K562 (cell line): ENCODE measurements at regions not wholly inside any gene's neighbourhood (a gene's known extent, or its start where the extent isn't known, plus 50 kb on each side); places are given as distances from the start of the nearest gene placed in this dataset.

Experiments
- BRCA1 ChIP-seq, 2 experiments: fragments of 450-650 bp in 1 of 2; sonication (generic) in 1 of 2; formaldehyde crosslinking in 1 of 2; IDR thresholded peaks; 2 replicates each; pipeline versions ENCODE4 v1.5.0 to v1.6.1; 2017 to 2020; ENCODE audit warnings: mild to moderate bottlenecking in 1 of 2, missing genetic modification reagents in 1 of 2
- CREM ChIP-seq: IDR thresholded peaks from 2 replicates; pipeline ENCODE4 v1.6.1; 2014; ENCODE audit warnings: antibody characterized with exemption, low read depth
- FOXK1 ChIP-seq: sonication (generic); formaldehyde crosslinking; IDR thresholded peaks from 2 replicates; pipeline ENCODE4 v1.8.0; 2022; ENCODE audit warnings: missing genetic modification reagents, mild to moderate bottlenecking, borderline replicate concordance
- MYBL2 ChIP-seq, 2 experiments: fragments of 450-650 bp in 1 of 2; sonication (generic) in 1 of 2; formaldehyde crosslinking in 1 of 2; IDR thresholded peaks; 2 replicates each; pipeline versions ENCODE4 v1.6.1 to v1.8.1; 2017 to 2022; ENCODE audit warnings: borderline replicate concordance in 1 of 2, inconsistent platforms in 1 of 2, low read depth in 1 of 2, mild to moderate bottlenecking in 1 of 2, missing genetic modification reagents in 1 of 2, moderate library complexity in 1 of 2
- NFRKB ChIP-seq: fragments of 450-650 bp; IDR thresholded peaks from 2 replicates; pipeline ENCODE4 v1.6.1; 2016; ENCODE audit warnings: low read depth
- NR2C2 ChIP-seq, 2 experiments: fragments of 200-800 bp in 1 of 2; sonication (Bioruptor generic) in 1 of 2; sonication (generic) in 1 of 2; formaldehyde crosslinking in 1 of 2; IDR thresholded peaks; 2 replicates each; pipeline versions ENCODE4 v1.6.1 to v1.8.0; 2016 to 2022; ENCODE audit warnings: mild to moderate bottlenecking in 1 of 2, missing compliant biosample characterization in 1 of 2, missing genetic modification characterization in 1 of 2, missing genetic modification reagents in 1 of 2
- PHB ChIP-seq: fragments of 250-450 bp; sonication (Bioruptor Pico); IDR thresholded peaks from 2 replicates; pipeline ENCODE4 v1.5.0; 2021
- SMAD4 ChIP-seq: fragments of 250-450 bp; sonication (Bioruptor Pico); conservative IDR thresholded peaks from 2 replicates; pipeline ENCODE4 v1.8.0; 2021; ENCODE audit warnings: inconsistent platforms, mild to moderate bottlenecking, moderate library complexity
- SRSF7 ChIP-seq: fragments of 200-400 bp; formaldehyde crosslinking; optimal IDR thresholded peaks from 2 replicates; pipeline ENCODE3; 2017; ENCODE audit warnings: mild to moderate bottlenecking, low read depth, low read length
- ZNF282 ChIP-seq: sonication (generic); formaldehyde crosslinking; IDR thresholded peaks from 2 replicates; pipeline ENCODE4 v1.8.1; 2023; ENCODE audit warnings: missing genetic modification reagents
- TF ChIP-seq, protein P1 (sequence below): sonication (generic); formaldehyde crosslinking; IDR thresholded peaks from 2 replicates; pipeline ENCODE4 v1.8.1; 2022; ENCODE audit warnings: missing genetic modification reagents
- TF ChIP-seq, protein P2 (sequence below): fragments of 450-650 bp; conservative IDR thresholded peaks from 2 replicates; pipeline ENCODE4 v1.6.1; 2016; ENCODE audit warnings: missing genetic modification characterization, low read depth, mild to moderate bottlenecking, missing compliant biosample characterization, moderate library complexity
- TF ChIP-seq, protein P3 (sequence below), 2 experiments: fragments of 450-650 bp in 1 of 2; sonication (generic) in 1 of 2; formaldehyde crosslinking in 1 of 2; IDR thresholded peaks in 1 of 2; conservative IDR thresholded peaks in 1 of 2; 2 replicates each; pipeline versions ENCODE4 v1.6.1 to v1.8.1; 2016 to 2023; ENCODE audit warnings: mild to moderate bottlenecking in 2 of 2, moderate library complexity in 2 of 2, inconsistent platforms in 1 of 2, missing genetic modification reagents in 1 of 2

DNA sequence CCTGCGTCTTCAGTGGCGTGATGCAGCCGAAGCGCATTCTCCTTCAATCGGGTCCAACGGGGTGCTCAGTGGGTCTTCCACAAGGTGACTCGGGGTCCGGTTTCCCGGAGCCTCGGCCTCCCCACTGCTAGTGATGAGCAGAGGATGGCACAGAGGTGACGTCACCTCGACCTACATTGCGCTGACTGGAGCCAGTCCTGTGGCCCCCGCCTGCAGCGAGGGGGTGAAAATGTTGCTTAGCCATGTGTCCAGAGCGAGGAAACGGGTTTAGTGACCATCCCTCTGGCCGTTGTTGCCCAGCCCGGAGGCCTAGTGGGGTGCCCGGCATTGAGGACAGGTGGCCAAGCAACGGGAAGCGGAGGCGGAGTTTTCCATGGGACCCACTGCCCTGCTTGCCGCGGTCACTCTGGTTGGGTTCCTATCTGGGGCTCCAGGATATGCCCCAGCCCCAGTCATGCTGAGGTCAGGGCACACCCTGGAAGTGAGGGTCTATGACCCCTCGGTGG is 190.6 kb upstream of the CIBAR2 start (continued):
- TF ChIP-seq SRSF7 (no peak), PHB (CRISPR knock-in tag) (peak; percentile 62; the same call in 1 of the 2 replicates), NFRKB (no peak), MYBL2 (IDR thresholded peaks at IDR 0.05; ENCODE audit: low read depth) (no peak), MYBL2 (CRISPR knock-in tag; IDR thresholded peaks at IDR 0.05; ENCODE audit: borderline replicate concordance) (peak; percentile 36; the same call in 1 of the 2 replicates), BRCA1 (IDR thresholded peaks at IDR 0.05) (no peak), BRCA1 (CRISPR knock-in tag; IDR thresholded peaks at IDR 0.05) (peak; percentile 96; the same call in 1 of the 2 replicates), CREM (0 out of 2 replicates have a peak, but pooled peaks have one; percentile 6), SMAD4 (no peak), ZNF282 (CRISPR knock-in tag) (peak; percentile 91; the same call in 1 of the 2 replicates), FOXK1 (CRISPR knock-in tag) (peak; percentile 47; the same call in 1 of the 2 replicates), NR2C2 (CRISPR knock-in tag; IDR thresholded peaks at IDR 0.05) (no peak), NR2C2 (tag; IDR thresholded peaks at IDR 0.05) (no peak)
- TF ChIP-seq, protein P1, sequence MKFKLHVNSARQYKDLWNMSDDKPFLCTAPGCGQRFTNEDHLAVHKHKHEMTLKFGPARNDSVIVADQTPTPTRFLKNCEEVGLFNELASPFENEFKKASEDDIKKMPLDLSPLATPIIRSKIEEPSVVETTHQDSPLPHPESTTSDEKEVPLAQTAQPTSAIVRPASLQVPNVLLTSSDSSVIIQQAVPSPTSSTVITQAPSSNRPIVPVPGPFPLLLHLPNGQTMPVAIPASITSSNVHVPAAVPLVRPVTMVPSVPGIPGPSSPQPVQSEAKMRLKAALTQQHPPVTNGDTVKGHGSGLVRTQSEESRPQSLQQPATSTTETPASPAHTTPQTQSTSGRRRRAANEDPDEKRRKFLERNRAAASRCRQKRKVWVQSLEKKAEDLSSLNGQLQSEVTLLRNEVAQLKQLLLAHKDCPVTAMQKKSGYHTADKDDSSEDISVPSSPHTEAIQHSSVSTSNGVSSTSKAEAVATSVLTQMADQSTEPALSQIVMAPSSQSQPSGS (CRISPR knock-in tag) = peak; percentile 83; the same call in 1 of the 2 replicates
- TF ChIP-seq, protein P2, sequence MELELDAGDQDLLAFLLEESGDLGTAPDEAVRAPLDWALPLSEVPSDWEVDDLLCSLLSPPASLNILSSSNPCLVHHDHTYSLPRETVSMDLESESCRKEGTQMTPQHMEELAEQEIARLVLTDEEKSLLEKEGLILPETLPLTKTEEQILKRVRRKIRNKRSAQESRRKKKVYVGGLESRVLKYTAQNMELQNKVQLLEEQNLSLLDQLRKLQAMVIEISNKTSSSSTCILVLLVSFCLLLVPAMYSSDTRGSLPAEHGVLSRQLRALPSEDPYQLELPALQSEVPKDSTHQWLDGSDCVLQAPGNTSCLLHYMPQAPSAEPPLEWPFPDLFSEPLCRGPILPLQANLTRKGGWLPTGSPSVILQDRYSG = no peak
- TF ChIP-seq, protein P3, sequence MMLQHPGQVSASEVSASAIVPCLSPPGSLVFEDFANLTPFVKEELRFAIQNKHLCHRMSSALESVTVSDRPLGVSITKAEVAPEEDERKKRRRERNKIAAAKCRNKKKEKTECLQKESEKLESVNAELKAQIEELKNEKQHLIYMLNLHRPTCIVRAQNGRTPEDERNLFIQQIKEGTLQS (IDR thresholded peaks at IDR 0.05) = peak; percentile 95
- TF ChIP-seq, protein P3 (CRISPR knock-in tag; conservative IDR thresholded peaks at IDR 0.05) = no peak
